SU-DHL-6 (cell line): ENCODE measurements at regions not wholly inside any gene's neighbourhood (a gene's known extent, or its start where the extent isn't known, plus 50 kb on each side); places are given as distances from the start of the nearest gene placed in this dataset.

Experiments
- H2AFZ ChIP-seq: fragments of 200-600 bp; sonication (generic); 2 replicates; pipeline ENCODE4 v1.6.1; 2014; ENCODE audit warnings: low read depth, mild to moderate bottlenecking, moderate library complexity, mixed read lengths, antibody characterized with exemption, low read length; ENCODE audit not compliant: severe bottlenecking
- H3F3A ChIP-seq: fragments of 200-600 bp; shearing (Covaris generic); 2 replicates; pipeline ENCODE4 v1.6.0; 2016; ENCODE audit warnings: antibody characterized with exemption, mild to moderate bottlenecking; ENCODE audit not compliant: insufficient read depth
- H3K27ac ChIP-seq: fragments of 200-600 bp; sonication (generic); 2 replicates; pipeline ENCODE4 v1.5.1; 2016; ENCODE audit warnings: low read depth, mild to moderate bottlenecking, low read length, moderate library complexity, mixed read lengths
- H3K27me3 ChIP-seq: fragments of 200-600 bp; sonication (generic), shearing (Covaris generic); 2 replicates; pipeline ENCODE4 v1.6.0; 2014; ENCODE audit warnings: mild to moderate bottlenecking, low read length
- H3K36me3 ChIP-seq: fragments of 200-600 bp; sonication (generic); 2 replicates; pipeline ENCODE4 v1.6.1; 2014; ENCODE audit warnings: mild to moderate bottlenecking, low read length, mixed read lengths
- H3K4me2 ChIP-seq: fragments of 300-600, 200-600 bp; shearing (Covaris generic), sonication (generic); 2 replicates; pipeline ENCODE4 v1.6.0; 2014; ENCODE audit warnings: low read length, low read depth, mild to moderate bottlenecking; ENCODE audit not compliant: poor library complexity, severe bottlenecking
- H3K4me3 ChIP-seq: fragments of 200-600 bp; sonication (generic); 2 replicates; pipeline ENCODE4 v1.5.1; 2014; ENCODE audit warnings: antibody characterized with exemption, low read length, mild to moderate bottlenecking, mixed read lengths; ENCODE audit not compliant: insufficient read depth, poor library complexity, severe bottlenecking
- H3K79me2 ChIP-seq: fragments of 200-600 bp; sonication (generic); 2 replicates; pipeline ENCODE4 v1.6.1; 2014; ENCODE audit warnings: mild to moderate bottlenecking, low read length, moderate library complexity; ENCODE audit not compliant: insufficient read depth
- H3K9ac ChIP-seq: fragments of 200-600 bp; sonication (generic); 2 replicates; pipeline ENCODE4 v1.7.0; 2014; ENCODE audit warnings: mild to moderate bottlenecking, low read length
- H3K9me2 ChIP-seq: fragments of 200-600 bp; sonication (generic); replicated peaks from 2 replicates; pipeline ENCODE4 v1.6.1; 2014; ENCODE audit warnings: low read length; ENCODE audit not compliant: insufficient read depth
- H3K9me3 ChIP-seq: fragments of 200-600 bp; sonication (generic); 2 replicates; pipeline ENCODE4 v1.6.1; 2014; ENCODE audit warnings: low read length, mixed read lengths; ENCODE audit not compliant: insufficient read depth
- H4K20me1 ChIP-seq: fragments of 200-600 bp; sonication (generic); 2 replicates; pipeline ENCODE4 v1.6.1; 2014; ENCODE audit warnings: low read depth, mild to moderate bottlenecking, antibody characterized with exemption, low read length, moderate library complexity, mixed read lengths
- CTCF ChIP-seq: fragments of 200-600 bp; sonication (generic); IDR thresholded peaks from one replicate; pipeline ENCODE4 v1.5.1; 2017; ENCODE audit warnings: antibody characterized with exemption, mild to moderate bottlenecking, low read length, moderate library complexity; ENCODE audit not compliant: insufficient read depth, poor library complexity, severe bottlenecking
- EZH2phosphoT487 ChIP-seq: fragments of 200-600 bp; sonication (generic), shearing (Covaris generic); conservative IDR thresholded peaks from 2 replicates; pipeline ENCODE4 v1.6.1; 2018; ENCODE audit warnings: mild to moderate bottlenecking, antibody characterized with exemption, low read length, moderate library complexity, mixed read lengths

GRCh38 chr5:88092958-88093605, 175.6 kb downstream of the TMEM161B start:
- no peaks in the 10 kb centered on the region for H3K79me2 ChIP-seq
- H3F3A ChIP-seq = no peaks in the 10 kb centered on the region
- H3K9me3 ChIP-seq = no peaks in the 10 kb centered on the region
- H3K9me2 ChIP-seq = no peaks in the 10 kb centered on the region
- H3K9ac ChIP-seq = no peak overlapping the region
- no peak overlapping the region for H3K4me3 ChIP-seq
- no peaks in the 10 kb centered on the region for H3K36me3 ChIP-seq
- H2AFZ ChIP-seq = no peak overlapping the region
- no peak overlapping the region for H3K27ac ChIP-seq
- no peak overlapping the region for H3K4me2 ChIP-seq
- TF ChIP-seq EZH2phosphoT487 = no peak
- TF ChIP-seq CTCF = no peak
- no peaks in the 10 kb centered on the region for H3K27me3 ChIP-seq
- no peaks in the 10 kb centered on the region for H4K20me1 ChIP-seq

- Histone ChIP-seq H2AFZ (no peak overlapping the region), H3K9me3 (no peaks in the 10 kb centered on the region), H3K36me3 (no peaks in the 10 kb centered on the region), H3K4me3 (no peak overlapping the region), H3K79me2 (no peaks in the 10 kb centered on the region), H3K27me3 (no peaks in the 10 kb centered on the region), H3K27ac (no peak overlapping the region), H4K20me1 (no peaks in the 10 kb centered on the region), H3F3A (no peaks in the 10 kb centered on the region), H3K9me2 (no peaks in the 10 kb centered on the region), H3K4me2 (no peak overlapping the region), H3K9ac (no peak overlapping the region)
- no peak for TF ChIP-seq EZH2phosphoT487
- no peak for TF ChIP-seq CTCF
Measured at GRCh38 chr5:88092358-88092757, 176.3 kb downstream of the TMEM161B start.

- Histone ChIP-seq H3K79me2 (no peaks in the 10 kb centered on the region), H2AFZ (no peak overlapping the region), H3K27me3 (no peaks in the 10 kb centered on the region), H3F3A (no peaks in the 10 kb centered on the region), H3K9ac (no peak overlapping the region), H3K36me3 (no peaks in the 10 kb centered on the region), H3K9me2 (no peaks in the 10 kb centered on the region), H3K9me3 (no peaks in the 10 kb centered on the region), H3K27ac (no peak overlapping the region), H3K4me2 (no peak overlapping the region), H4K20me1 (no peaks in the 10 kb centered on the region), H3K4me3 (no peak overlapping the region)
- TF ChIP-seq EZH2phosphoT487 = no peak
- TF ChIP-seq CTCF = no peak
Measured at GRCh38 chr5:88090506-88090905, 178.1 kb downstream of the TMEM161B start.
